H1 (cell line): ENCODE measurements at regions not wholly inside any gene's neighbourhood (a gene's known extent, or its start where the extent isn't known, plus 50 kb on each side); places are given as distances from the start of the nearest gene placed in this dataset.

Experiments used
- CTCF ChIA-PET: fragments of 300-600 bp; sonication (Branson Sonifier 250); formaldehyde crosslinking; loops from one replicate; lab custom pipeline; 2021; ENCODE audit not compliant: partially characterized antibody; lab: Charles Lee
- POLR2A ChIA-PET: fragments of 300-600 bp; sonication (Branson Sonifier 250); formaldehyde crosslinking; loops from one replicate; lab custom pipeline; 2021; ENCODE audit warnings: inconsistent platforms; ENCODE audit not compliant: partially characterized antibody; lab: Charles Lee
- DNase-seq, 2 experiments: peaks; one replicate each; pipeline versions ENCODE4 v3.0.0 to v3.0.0-alpha.2; 2010 to 2022; ENCODE audit warnings: low spot score in 2 of 2, low read depth in 1 of 2, mixed read lengths in 1 of 2
- FAIRE-seq: peaks from 2 replicates; lab custom pipeline; 2011; peaks lifted over from hg19 to GRCh38; lab: Jason Lieb, UNC
- H2AFZ ChIP-seq: 2 replicates; pipeline ENCODE4 v1.8.1; 2012; ENCODE audit warnings: low read length, inconsistent platforms
- H2AK5ac ChIP-seq: 2 replicates; pipeline ENCODE4 v1.6.1; 2013; ENCODE audit warnings: low read depth, low read length
- H2BK120ac ChIP-seq: replicated peaks from 2 replicates; pipeline ENCODE3; 2013; ENCODE audit warnings: low read depth, low read length, inconsistent platforms
- H2BK12ac ChIP-seq: 2 replicates; pipeline ENCODE4 v1.6.1; 2013; ENCODE audit warnings: low read depth, low read length
- H2BK15ac ChIP-seq: 2 replicates; pipeline ENCODE4 v1.6.1; 2013; ENCODE audit warnings: low read length
- H2BK20ac ChIP-seq: 2 replicates; pipeline ENCODE4 v1.6.1; 2013; ENCODE audit warnings: low read length
- H2BK5ac ChIP-seq: 2 replicates; pipeline ENCODE4 v1.6.1; 2013; ENCODE audit warnings: low read depth, low read length
- H3K14ac ChIP-seq: 2 replicates; pipeline ENCODE4 v1.6.1; 2013; ENCODE audit warnings: inconsistent platforms; ENCODE audit not compliant: insufficient read length
- H3K18ac ChIP-seq: 2 replicates; pipeline ENCODE4 v1.6.1; 2013; ENCODE audit warnings: low read length; ENCODE audit errors: extremely low read depth
- H3K23ac ChIP-seq: 2 replicates; pipeline ENCODE4 v1.6.1; 2013; ENCODE audit warnings: inconsistent platforms; ENCODE audit not compliant: insufficient read length
- H3K23me2 ChIP-seq: 2 replicates; pipeline ENCODE4 v1.6.1; 2013; ENCODE audit warnings: low read depth, low read length
- H3K27ac ChIP-seq: 2 replicates; pipeline ENCODE4 v1.6.1; 2011; ENCODE audit warnings: low read depth, low read length, inconsistent platforms
- H3K27me3 ChIP-seq, 4 experiments: replicated peaks in 1 of 4; 1 replicate in 1 of 4; 2 replicates in 3 of 4; pipeline versions ENCODE4 v1.6.1 to v1.8.1; 2011 to 2013; ENCODE audit warnings: low read length in 3 of 4, mild to moderate bottlenecking in 3 of 4, inconsistent platforms in 2 of 4, mixed read lengths in 2 of 4, moderate library complexity in 1 of 4; ENCODE audit not compliant: control insufficient read depth in 3 of 4, insufficient read depth in 3 of 4; ENCODE audit errors: extremely low read depth in 1 of 4
- H3K36me3 ChIP-seq, 4 experiments: 2 replicates each; pipeline versions ENCODE4 v1.6.1 to v1.8.1; 2011 to 2013; ENCODE audit warnings: mild to moderate bottlenecking in 4 of 4, low read length in 3 of 4, moderate library complexity in 2 of 4, control low read depth in 1 of 4, inconsistent platforms in 1 of 4; ENCODE audit not compliant: insufficient read depth in 4 of 4, control insufficient read depth in 2 of 4
- H3K4ac ChIP-seq: replicated peaks from 2 replicates; pipeline ENCODE3; 2013; ENCODE audit warnings: low read length, low read depth, mixed read lengths, inconsistent platforms; ENCODE audit not compliant: insufficient read length
- H3K4me1 ChIP-seq, 4 experiments: replicated peaks in 1 of 4; 1 replicate in 1 of 4; 2 replicates in 3 of 4; pipeline versions ENCODE4 v1.6.1 to v1.8.1; 2011 to 2013; ENCODE audit warnings: low read length in 3 of 4, inconsistent platforms in 2 of 4, mixed read lengths in 1 of 4; ENCODE audit not compliant: insufficient read depth in 4 of 4, control insufficient read depth in 3 of 4
- H3K4me2 ChIP-seq, 2 experiments: 2 replicates each; pipeline versions ENCODE4 v1.6.1 to v1.8.1; 2011 to 2013; ENCODE audit warnings: low read depth in 2 of 2, low read length in 2 of 2, control low read depth in 1 of 2, inconsistent platforms in 1 of 2, mild to moderate bottlenecking in 1 of 2; ENCODE audit not compliant: insufficient read depth in 1 of 2
- H3K4me3 ChIP-seq, 4 experiments: fragments of 200-600, 300-600 bp in 1 of 4; sonication (generic), shearing (Covaris generic), sonication (Bioruptor Twin) in 1 of 4; 2 replicates each; pipeline versions ENCODE4 v1.5.1 to v1.8.1; 2011 to 2016; ENCODE audit warnings: low read length in 4 of 4, low read depth in 3 of 4, control low read depth in 2 of 4, inconsistent platforms in 2 of 4, mild to moderate bottlenecking in 2 of 4, mixed read lengths in 1 of 4, moderate library complexity in 1 of 4; ENCODE audit not compliant: insufficient read depth in 2 of 4; ENCODE audit errors: extremely low read depth in 1 of 4
- H3K56ac ChIP-seq: replicated peaks from 2 replicates; pipeline ENCODE3; 2013; ENCODE audit warnings: low read depth, mild to moderate bottlenecking, mixed read lengths, low read length, inconsistent platforms; ENCODE audit not compliant: insufficient read length
- H3K79me1 ChIP-seq: 2 replicates; pipeline ENCODE4 v1.6.1; 2013; ENCODE audit warnings: low read depth, low read length, control low read depth
- H3K79me2 ChIP-seq, 2 experiments: 2 replicates each; pipeline versions ENCODE4 v1.6.1 to v1.8.1; 2012 to 2013; ENCODE audit warnings: low read length in 2 of 2, mild to moderate bottlenecking in 2 of 2, inconsistent platforms in 1 of 2; ENCODE audit not compliant: insufficient read depth in 2 of 2, control insufficient read depth in 1 of 2
- H3K9ac ChIP-seq, 4 experiments: replicated peaks in 1 of 4; 1 replicate in 1 of 4; 2 replicates in 3 of 4; pipeline versions ENCODE4 v1.6.1 to v1.8.1; 2011 to 2013; ENCODE audit warnings: low read depth in 3 of 4, low read length in 3 of 4, control low read depth in 2 of 4, mild to moderate bottlenecking in 2 of 4, moderate library complexity in 2 of 4, inconsistent platforms in 1 of 4; ENCODE audit errors: extremely low read depth in 1 of 4
- H3K9me3 ChIP-seq, 2 experiments: 2 replicates each; pipeline versions ENCODE4 v1.6.1 to v1.8.1; 2012 to 2013; ENCODE audit warnings: mild to moderate bottlenecking in 2 of 2, moderate library complexity in 2 of 2, control low read depth in 1 of 2, inconsistent platforms in 1 of 2, low read depth in 1 of 2, low read length in 1 of 2, mixed read lengths in 1 of 2; ENCODE audit not compliant: insufficient read depth in 2 of 2
- H4K20me1 ChIP-seq, 2 experiments: replicated peaks in 1 of 2; 2 replicates each; pipeline versions ENCODE3 to v1.8.1; 2011 to 2013; ENCODE audit warnings: inconsistent platforms in 2 of 2, low read length in 2 of 2, mild to moderate bottlenecking in 1 of 2; ENCODE audit not compliant: insufficient read depth in 2 of 2, control insufficient read depth in 1 of 2
- H4K5ac ChIP-seq: 2 replicates; pipeline ENCODE4 v1.6.1; 2013; ENCODE audit warnings: low read length, low read depth, mixed read lengths, inconsistent platforms; ENCODE audit not compliant: insufficient read length
- H4K8ac ChIP-seq: 2 replicates; pipeline ENCODE4 v1.8.0; 2013; ENCODE audit warnings: mild to moderate bottlenecking, moderate library complexity, low read length, inconsistent platforms; ENCODE audit not compliant: insufficient read depth; ENCODE audit errors: extremely low read depth
- H4K91ac ChIP-seq: replicated peaks from 2 replicates; pipeline ENCODE3; 2013; ENCODE audit warnings: low read length, mixed read lengths, inconsistent platforms; ENCODE audit not compliant: insufficient read length
- ASH2L ChIP-seq: fragments of 200-600, 300-600 bp; sonication (generic); IDR thresholded peaks from one replicate; pipeline ENCODE4 v1.7.1; 2017; ENCODE audit warnings: low read length
- CBX5 ChIP-seq: fragments of 300-800, 300-1000 bp; sonication (generic); IDR thresholded peaks from 2 replicates; pipeline ENCODE4 v1.7.1; 2016; ENCODE audit warnings: antibody characterized with exemption, low read length, low read depth
- EP300 ChIP-seq, 2 experiments: IDR thresholded peaks; 1 replicate in 1 of 2; 2 replicates in 1 of 2; pipeline ENCODE4 v1.6.1; 2011 to 2012; ENCODE audit warnings: low read depth in 2 of 2, low read length in 2 of 2, mild to moderate bottlenecking in 2 of 2, borderline replicate concordance in 1 of 2, inconsistent platforms in 1 of 2, moderate library complexity in 1 of 2
- EZH2 ChIP-seq: fragments of 200-600 bp; sonication (generic); IDR thresholded peaks from 2 replicates; pipeline ENCODE4 v1.7.1; 2012; ENCODE audit warnings: low read depth, mild to moderate bottlenecking, moderate library complexity, low read length, inconsistent platforms; ENCODE audit not compliant: severe bottlenecking
- GABPA ChIP-seq: IDR thresholded peaks from 2 replicates; pipeline ENCODE4 v1.6.1; 2011; ENCODE audit warnings: mild to moderate bottlenecking, low read length, moderate library complexity, borderline replicate concordance; ENCODE audit not compliant: insufficient read depth
- JUN ChIP-seq: IDR thresholded peaks from 2 replicates; pipeline ENCODE4 v1.6.1; 2011; ENCODE audit warnings: low read depth, mild to moderate bottlenecking, improper control_type of control experiment, low read length
- KDM5A ChIP-seq: fragments of 200-600 bp; IDR thresholded peaks from 2 replicates; pipeline ENCODE4 v1.7.1; 2012; ENCODE audit warnings: mild to moderate bottlenecking, low read length, inconsistent platforms, mixed read lengths
- MAFK ChIP-seq: IDR thresholded peaks from 2 replicates; pipeline ENCODE4 v1.6.1; 2012; ENCODE audit warnings: low read depth, mild to moderate bottlenecking, improper control_type of control experiment, low read length
- RXRA ChIP-seq: IDR thresholded peaks from 2 replicates; pipeline ENCODE4 v1.6.1; 2011; ENCODE audit warnings: low read depth, mild to moderate bottlenecking, low read length, moderate library complexity; ENCODE audit not compliant: insufficient read depth
- TAF7 ChIP-seq: optimal IDR thresholded peaks from 2 replicates; pipeline ENCODE3; 2011; ENCODE audit warnings: low read depth, mild to moderate bottlenecking, inconsistent platforms, low read length, moderate library complexity, borderline replicate concordance
- TEAD4 ChIP-seq: IDR thresholded peaks from 2 replicates; pipeline ENCODE4 v1.6.1; 2012; ENCODE audit warnings: low read depth, low read length, inconsistent platforms, mixed read lengths
- WGBS, 2 experiments: shearing (Covaris generic) in 1 of 2; methylation state at CpG; one replicate each; pipeline versions ENCODE4 v1.1.6 to v1.1.7; 2013 to 2015; ENCODE audit warnings: low lambda C conversion rate in 2 of 2, mixed read lengths in 2 of 2, inconsistent platforms in 1 of 2, low coverage in 1 of 2, missing lambda C conversion rate in 1 of 2; ENCODE audit not compliant: insufficient replicate concordance in 2 of 2, insufficient coverage in 1 of 2, insufficient read length in 1 of 2; ENCODE audit errors: extremely low coverage in 1 of 2, missing lambda C conversion rate in 1 of 2; 5-methylcytosine and 5-hydroxymethylcytosine counted together

- H2BK120ac ChIP-seq: no peak overlapping the region
- H3K4me2 ChIP-seq: no peak overlapping the region
- 96% methylated on average over 1 of the region's 1 CpG; no CpG with 5 or more reads in 1 of the 2 experiments for WGBS, 2 experiments
- H3K9me3 ChIP-seq: no peaks in the 10 kb centered on the region
- no peak for DNase-seq
- H3K18ac ChIP-seq: no peak overlapping the region
- H3K23me2 ChIP-seq: no peaks in the 10 kb centered on the region
- H3K14ac ChIP-seq: no peak overlapping the region
- no peak for FAIRE-seq
- TF ChIP-seq EZH2: no peak
- no peak for TF ChIP-seq CBX5
- TF ChIP-seq TEAD4: no peak
- no peak for TF ChIP-seq GABPA
- no peak for TF ChIP-seq KDM5A
- TF ChIP-seq ASH2L: no peak
- no peak for TF ChIP-seq EP300 (IDR thresholded peaks at IDR 0.05; ENCODE audit: borderline replicate concordance in 1 of 2, low read depth in 2 of 2, low read length in 2 of 2)
- no peak for TF ChIP-seq RXRA
- TF ChIP-seq MAFK: no peak
- no peak for TF ChIP-seq JUN
- no peak for TF ChIP-seq TAF7
- no peak overlapping the region for H4K91ac ChIP-seq
- H2AK5ac ChIP-seq: no peak overlapping the region
- no peak overlapping the region for H2BK5ac ChIP-seq
- H3K4me3 ChIP-seq: no peak overlapping the region
- no peak overlapping the region for H3K4ac ChIP-seq
- H3K79me2 ChIP-seq: no peaks in the 10 kb centered on the region
- no peak overlapping the region for H2BK20ac ChIP-seq
- no peaks in the 10 kb centered on the region for H3K36me3 ChIP-seq
- no peak overlapping the region for H3K9ac ChIP-seq
- no peak overlapping the region for H2BK15ac ChIP-seq
- no peaks in the 10 kb centered on the region for H4K20me1 ChIP-seq
- CTCF ChIA-PET: no interaction called here
- H3K79me1 ChIP-seq: no peaks in the 10 kb centered on the region
- no peaks in the 10 kb centered on the region for H3K4me1 ChIP-seq
- H3K27ac ChIP-seq: no peak overlapping the region
- H4K5ac ChIP-seq: no peak overlapping the region
- H3K27me3 ChIP-seq: no peaks in the 10 kb centered on the region
- no peak overlapping the region for H3K23ac ChIP-seq
- no peak overlapping the region for H2AFZ ChIP-seq
- H2BK12ac ChIP-seq: no peak overlapping the region
- no peak overlapping the region for H4K8ac ChIP-seq
- POLR2A ChIA-PET: no interaction called here
- no peak overlapping the region for H3K56ac ChIP-seq
These were observed 951.2 kb downstream of the TECRL start for GRCh38 chr4:63458010-63458409.
